ENCODE measurements at regions not wholly inside any gene's neighbourhood (a gene's known extent, or its start where the extent isn't known, plus 50 kb on each side); places are given as distances from the start of the nearest gene placed in this dataset.
A peak's percentile ranks its signal among the peaks of the same experiment; 100 is the strongest.

DNA sequence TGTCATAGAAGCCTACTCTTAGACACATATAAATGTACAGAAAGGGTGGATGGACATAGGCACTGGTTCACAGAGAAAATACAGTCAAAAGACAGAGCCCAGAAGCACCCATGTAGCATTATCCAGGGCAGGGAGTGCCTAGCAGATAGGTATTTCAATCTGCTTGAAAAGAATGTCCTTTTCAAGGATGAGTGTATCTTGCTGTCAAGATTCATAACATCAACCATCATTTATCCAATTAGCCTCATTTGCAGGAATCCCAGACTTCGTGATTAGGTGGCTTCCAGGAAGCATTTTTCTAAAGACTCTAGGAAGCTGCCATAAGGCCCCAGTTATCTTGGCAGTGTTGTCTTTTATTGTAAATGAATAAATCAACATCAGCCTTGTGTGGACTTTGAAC is 55.6 kb downstream of the SCN11A start:
- TF ChIP-seq TCF4 (CRISPR knock-in tag; IDR thresholded peaks at IDR 0.05; ENCODE audit: borderline replicate concordance) (no peak), ISL1 (CRISPR knock-in tag; IDR thresholded peaks at IDR 0.05) (peak; percentile 91), ZFP3 (CRISPR knock-in tag; IDR thresholded peaks at IDR 0.05) (no peak), ESRRG (CRISPR knock-in tag; IDR thresholded peaks at IDR 0.05) (no peak), BACH2 (CRISPR knock-in tag; IDR thresholded peaks at IDR 0.05; ENCODE audit: borderline replicate concordance) (no peak), ZNF565 (CRISPR knock-in tag; conservative IDR thresholded peaks at IDR 0.05; ENCODE audit: low read depth) (no peak), GLIS3 (CRISPR knock-in tag; IDR thresholded peaks at IDR 0.05) (peak; percentile 64; the same call in 1 of the 2 replicates), CSDC2 (CRISPR knock-in tag; IDR thresholded peaks at IDR 0.05) (peak; percentile 21; the same call in 1 of the 2 replicates), ZFP30 (CRISPR knock-in tag; IDR thresholded peaks at IDR 0.05) (no peak), PPARA (CRISPR knock-in tag; IDR thresholded peaks at IDR 0.05; ENCODE audit: borderline replicate concordance) (no peak), ZNF8 (CRISPR knock-in tag; IDR thresholded peaks at IDR 0.05) (no peak), SNAI2 (CRISPR knock-in tag; IDR thresholded peaks at IDR 0.05) (no peak), RARB (CRISPR knock-in tag; IDR thresholded peaks at IDR 0.05) (no peak), ZNF70 (CRISPR knock-in tag; IDR thresholded peaks at IDR 0.05) (no peak), OSR1 (CRISPR knock-in tag; IDR thresholded peaks at IDR 0.05) (no peak), TOX (CRISPR knock-in tag; IDR thresholded peaks at IDR 0.05; ENCODE audit: borderline replicate concordance) (no peak), ZC3H10 (CRISPR knock-in tag; IDR thresholded peaks at IDR 0.05) (no peak), ARNTL (CRISPR knock-in tag; IDR thresholded peaks at IDR 0.05; ENCODE audit: borderline replicate concordance, low read depth) (no peak)
- TF ChIP-seq, protein P1, sequence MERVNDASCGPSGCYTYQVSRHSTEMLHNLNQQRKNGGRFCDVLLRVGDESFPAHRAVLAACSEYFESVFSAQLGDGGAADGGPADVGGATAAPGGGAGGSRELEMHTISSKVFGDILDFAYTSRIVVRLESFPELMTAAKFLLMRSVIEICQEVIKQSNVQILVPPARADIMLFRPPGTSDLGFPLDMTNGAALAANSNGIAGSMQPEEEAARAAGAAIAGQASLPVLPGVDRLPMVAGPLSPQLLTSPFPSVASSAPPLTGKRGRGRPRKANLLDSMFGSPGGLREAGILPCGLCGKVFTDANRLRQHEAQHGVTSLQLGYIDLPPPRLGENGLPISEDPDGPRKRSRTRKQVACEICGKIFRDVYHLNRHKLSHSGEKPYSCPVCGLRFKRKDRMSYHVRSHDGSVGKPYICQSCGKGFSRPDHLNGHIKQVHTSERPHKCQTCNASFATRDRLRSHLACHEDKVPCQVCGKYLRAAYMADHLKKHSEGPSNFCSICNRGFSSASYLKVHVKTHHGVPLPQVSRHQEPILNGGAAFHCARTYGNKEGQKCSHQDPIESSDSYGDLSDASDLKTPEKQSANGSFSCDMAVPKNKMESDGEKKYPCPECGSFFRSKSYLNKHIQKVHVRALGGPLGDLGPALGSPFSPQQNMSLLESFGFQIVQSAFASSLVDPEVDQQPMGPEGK (CRISPR knock-in tag; IDR thresholded peaks at IDR 0.05; ENCODE audit: borderline replicate concordance) = no peak
- TF ChIP-seq, protein P2, sequence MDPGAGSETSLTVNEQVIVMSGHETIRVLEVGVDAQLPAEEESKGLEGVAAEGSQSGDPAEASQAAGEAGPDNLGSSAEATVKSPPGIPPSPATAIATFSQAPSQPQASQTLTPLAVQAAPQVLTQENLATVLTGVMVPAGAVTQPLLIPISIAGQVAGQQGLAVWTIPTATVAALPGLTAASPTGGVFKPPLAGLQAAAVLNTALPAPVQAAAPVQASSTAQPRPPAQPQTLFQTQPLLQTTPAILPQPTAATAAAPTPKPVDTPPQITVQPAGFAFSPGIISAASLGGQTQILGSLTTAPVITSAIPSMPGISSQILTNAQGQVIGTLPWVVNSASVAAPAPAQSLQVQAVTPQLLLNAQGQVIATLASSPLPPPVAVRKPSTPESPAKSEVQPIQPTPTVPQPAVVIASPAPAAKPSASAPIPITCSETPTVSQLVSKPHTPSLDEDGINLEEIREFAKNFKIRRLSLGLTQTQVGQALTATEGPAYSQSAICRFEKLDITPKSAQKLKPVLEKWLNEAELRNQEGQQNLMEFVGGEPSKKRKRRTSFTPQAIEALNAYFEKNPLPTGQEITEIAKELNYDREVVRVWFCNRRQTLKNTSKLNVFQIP (CRISPR knock-in tag; IDR thresholded peaks at IDR 0.05; ENCODE audit: borderline replicate concordance, low read depth) = no peak
- TF ChIP-seq, protein P3, sequence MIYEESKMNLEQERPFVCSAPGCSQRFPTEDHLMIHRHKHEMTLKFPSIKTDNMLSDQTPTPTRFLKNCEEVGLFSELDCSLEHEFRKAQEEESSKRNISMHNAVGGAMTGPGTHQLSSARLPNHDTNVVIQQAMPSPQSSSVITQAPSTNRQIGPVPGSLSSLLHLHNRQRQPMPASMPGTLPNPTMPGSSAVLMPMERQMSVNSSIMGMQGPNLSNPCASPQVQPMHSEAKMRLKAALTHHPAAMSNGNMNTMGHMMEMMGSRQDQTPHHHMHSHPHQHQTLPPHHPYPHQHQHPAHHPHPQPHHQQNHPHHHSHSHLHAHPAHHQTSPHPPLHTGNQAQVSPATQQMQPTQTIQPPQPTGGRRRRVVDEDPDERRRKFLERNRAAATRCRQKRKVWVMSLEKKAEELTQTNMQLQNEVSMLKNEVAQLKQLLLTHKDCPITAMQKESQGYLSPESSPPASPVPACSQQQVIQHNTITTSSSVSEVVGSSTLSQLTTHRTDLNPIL (CRISPR knock-in tag; IDR thresholded peaks at IDR 0.05; ENCODE audit: low read depth) = peak; percentile 71; the same call in 1 of the 2 replicates
- TF ChIP-seq, protein P4, sequence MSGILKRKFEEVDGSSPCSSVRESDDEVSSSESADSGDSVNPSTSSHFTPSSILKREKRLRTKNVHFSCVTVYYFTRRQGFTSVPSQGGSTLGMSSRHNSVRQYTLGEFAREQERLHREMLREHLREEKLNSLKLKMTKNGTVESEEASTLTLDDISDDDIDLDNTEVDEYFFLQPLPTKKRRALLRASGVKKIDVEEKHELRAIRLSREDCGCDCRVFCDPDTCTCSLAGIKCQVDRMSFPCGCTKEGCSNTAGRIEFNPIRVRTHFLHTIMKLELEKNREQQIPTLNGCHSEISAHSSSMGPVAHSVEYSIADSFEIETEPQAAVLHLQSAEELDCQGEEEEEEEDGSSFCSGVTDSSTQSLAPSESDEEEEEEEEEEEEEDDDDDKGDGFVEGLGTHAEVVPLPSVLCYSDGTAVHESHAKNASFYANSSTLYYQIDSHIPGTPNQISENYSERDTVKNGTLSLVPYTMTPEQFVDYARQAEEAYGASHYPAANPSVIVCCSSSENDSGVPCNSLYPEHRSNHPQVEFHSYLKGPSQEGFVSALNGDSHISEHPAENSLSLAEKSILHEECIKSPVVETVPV (CRISPR knock-in tag; IDR thresholded peaks at IDR 0.05) = no peak
- TF ChIP-seq, protein P5, sequence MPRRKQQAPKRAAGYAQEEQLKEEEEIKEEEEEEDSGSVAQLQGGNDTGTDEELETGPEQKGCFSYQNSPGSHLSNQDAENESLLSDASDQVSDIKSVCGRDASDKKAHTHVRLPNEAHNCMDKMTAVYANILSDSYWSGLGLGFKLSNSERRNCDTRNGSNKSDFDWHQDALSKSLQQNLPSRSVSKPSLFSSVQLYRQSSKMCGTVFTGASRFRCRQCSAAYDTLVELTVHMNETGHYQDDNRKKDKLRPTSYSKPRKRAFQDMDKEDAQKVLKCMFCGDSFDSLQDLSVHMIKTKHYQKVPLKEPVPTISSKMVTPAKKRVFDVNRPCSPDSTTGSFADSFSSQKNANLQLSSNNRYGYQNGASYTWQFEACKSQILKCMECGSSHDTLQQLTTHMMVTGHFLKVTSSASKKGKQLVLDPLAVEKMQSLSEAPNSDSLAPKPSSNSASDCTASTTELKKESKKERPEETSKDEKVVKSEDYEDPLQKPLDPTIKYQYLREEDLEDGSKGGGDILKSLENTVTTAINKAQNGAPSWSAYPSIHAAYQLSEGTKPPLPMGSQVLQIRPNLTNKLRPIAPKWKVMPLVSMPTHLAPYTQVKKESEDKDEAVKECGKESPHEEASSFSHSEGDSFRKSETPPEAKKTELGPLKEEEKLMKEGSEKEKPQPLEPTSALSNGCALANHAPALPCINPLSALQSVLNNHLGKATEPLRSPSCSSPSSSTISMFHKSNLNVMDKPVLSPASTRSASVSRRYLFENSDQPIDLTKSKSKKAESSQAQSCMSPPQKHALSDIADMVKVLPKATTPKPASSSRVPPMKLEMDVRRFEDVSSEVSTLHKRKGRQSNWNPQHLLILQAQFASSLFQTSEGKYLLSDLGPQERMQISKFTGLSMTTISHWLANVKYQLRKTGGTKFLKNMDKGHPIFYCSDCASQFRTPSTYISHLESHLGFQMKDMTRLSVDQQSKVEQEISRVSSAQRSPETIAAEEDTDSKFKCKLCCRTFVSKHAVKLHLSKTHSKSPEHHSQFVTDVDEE (CRISPR knock-in tag; IDR thresholded peaks at IDR 0.05) = 0 out of 2 replicates have a peak, but pooled peaks have one; percentile 43
- ATAC-seq = no peak

DNA sequence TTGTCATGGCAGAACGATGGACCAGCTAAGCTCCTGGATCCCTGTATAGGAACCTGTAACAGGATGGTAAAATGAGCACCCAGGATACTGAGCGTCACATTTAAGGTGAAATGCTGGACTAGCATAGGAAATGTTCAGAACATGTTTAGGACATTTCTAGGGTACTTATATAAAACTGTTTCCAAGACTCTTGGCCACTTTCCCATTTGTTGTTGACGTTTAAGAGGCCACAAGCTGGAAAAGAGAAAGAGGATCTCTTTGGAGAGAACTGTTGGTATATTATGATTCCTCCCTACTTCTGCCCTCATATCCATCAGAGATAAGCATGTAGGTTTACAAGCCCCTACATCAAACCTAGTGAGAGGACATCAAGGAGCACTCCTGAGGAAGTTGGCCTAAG is 57.5 kb downstream of the SCN11A start:
- TF ChIP-seq, protein P2 (CRISPR knock-in tag; IDR thresholded peaks at IDR 0.05; ENCODE audit: borderline replicate concordance, low read depth) = no peak
- no peak for TF ChIP-seq TOX (CRISPR knock-in tag; IDR thresholded peaks at IDR 0.05; ENCODE audit: borderline replicate concordance)
- TF ChIP-seq ZNF565 (CRISPR knock-in tag; conservative IDR thresholded peaks at IDR 0.05; ENCODE audit: low read depth) = no peak
- TF ChIP-seq, protein P3 (CRISPR knock-in tag; IDR thresholded peaks at IDR 0.05; ENCODE audit: low read depth) = no peak
- TF ChIP-seq PPARA (CRISPR knock-in tag; IDR thresholded peaks at IDR 0.05; ENCODE audit: borderline replicate concordance) = no peak
- TF ChIP-seq OSR1 (CRISPR knock-in tag; IDR thresholded peaks at IDR 0.05) = no peak
- ATAC-seq = no peak
